ENCODE measurements at regions not wholly inside any gene's neighbourhood (a gene's known extent, or its start where the extent isn't known, plus 50 kb on each side); places are given as distances from the start of the nearest gene placed in this dataset.

- Histone ChIP-seq H3K9me3 (ENCODE audit: control insufficient read depth, insufficient read depth, low read length) (peaks cover 5% of the 10 kb centered on the region; the same call in 1 of the 2 replicates), H3K4me3 (ENCODE audit: low read depth, low read length) (no peak overlapping the region), H3K27ac (ENCODE audit: low read depth, low read length) (no peak overlapping the region), H3K27me3 (ENCODE audit: control insufficient read depth, insufficient read depth, low read length) (no peaks in the 10 kb centered on the region)
- POLR2A ChIA-PET: no interaction called here
- CTCF ChIA-PET: no interaction called here
- DNase-seq (ENCODE audit: low read depth, low spot score): no peak
- TF ChIP-seq, protein P1, sequence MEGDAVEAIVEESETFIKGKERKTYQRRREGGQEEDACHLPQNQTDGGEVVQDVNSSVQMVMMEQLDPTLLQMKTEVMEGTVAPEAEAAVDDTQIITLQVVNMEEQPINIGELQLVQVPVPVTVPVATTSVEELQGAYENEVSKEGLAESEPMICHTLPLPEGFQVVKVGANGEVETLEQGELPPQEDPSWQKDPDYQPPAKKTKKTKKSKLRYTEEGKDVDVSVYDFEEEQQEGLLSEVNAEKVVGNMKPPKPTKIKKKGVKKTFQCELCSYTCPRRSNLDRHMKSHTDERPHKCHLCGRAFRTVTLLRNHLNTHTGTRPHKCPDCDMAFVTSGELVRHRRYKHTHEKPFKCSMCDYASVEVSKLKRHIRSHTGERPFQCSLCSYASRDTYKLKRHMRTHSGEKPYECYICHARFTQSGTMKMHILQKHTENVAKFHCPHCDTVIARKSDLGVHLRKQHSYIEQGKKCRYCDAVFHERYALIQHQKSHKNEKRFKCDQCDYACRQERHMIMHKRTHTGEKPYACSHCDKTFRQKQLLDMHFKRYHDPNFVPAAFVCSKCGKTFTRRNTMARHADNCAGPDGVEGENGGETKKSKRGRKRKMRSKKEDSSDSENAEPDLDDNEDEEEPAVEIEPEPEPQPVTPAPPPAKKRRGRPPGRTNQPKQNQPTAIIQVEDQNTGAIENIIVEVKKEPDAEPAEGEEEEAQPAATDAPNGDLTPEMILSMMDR (IDR thresholded peaks at IDR 0.05; ENCODE audit: low read depth, low read length): no peak
These were observed 383.1 kb upstream of the LCORL start for GRCh38 chr4:18404642-18405041.

- H3K9me3 ChIP-seq (ENCODE audit: control insufficient read depth, insufficient read depth, low read length): peaks cover 5% of the 10 kb centered on the region; the same call in 1 of the 2 replicates
- TF ChIP-seq, protein P1 (IDR thresholded peaks at IDR 0.05; ENCODE audit: low read depth, low read length): no peak
- H3K27ac ChIP-seq (ENCODE audit: low read depth, low read length): no peak overlapping the region
- CTCF ChIA-PET: no interaction called here
- no peak overlapping the region for H3K4me3 ChIP-seq (ENCODE audit: low read depth, low read length)
- POLR2A ChIA-PET: no interaction called here
- H3K27me3 ChIP-seq (ENCODE audit: control insufficient read depth, insufficient read depth, low read length): no peaks in the 10 kb centered on the region
- DNase-seq (ENCODE audit: low read depth, low spot score): no peak
These were observed 381.8 kb upstream of the LCORL start for GRCh38 chr4:18403327-18403726.

- CTCF ChIA-PET: no interaction called here
- Histone ChIP-seq H3K27ac (ENCODE audit: low read depth, low read length) (no peak overlapping the region), H3K9me3 (ENCODE audit: control insufficient read depth, insufficient read depth, low read length) (peaks cover 5% of the 10 kb centered on the region; the same call in 1 of the 2 replicates), H3K4me3 (ENCODE audit: low read depth, low read length) (no peak overlapping the region), H3K27me3 (ENCODE audit: control insufficient read depth, insufficient read depth, low read length) (no peaks in the 10 kb centered on the region)
- no peak for DNase-seq (ENCODE audit: low read depth, low spot score)
- POLR2A ChIA-PET: no interaction called here
- TF ChIP-seq, protein P1 (IDR thresholded peaks at IDR 0.05; ENCODE audit: low read depth, low read length): no peak
These were observed 380.3 kb upstream of the LCORL start for GRCh38 chr4:18401868-18402267.

- H3K27ac ChIP-seq (ENCODE audit: low read depth, low read length): no peak overlapping the region
- ChIA-PET CTCF (no interaction called here), POLR2A (no interaction called here)
- peaks cover 2% of the 10 kb centered on the region; the same call in 1 of the 2 replicates for H3K9me3 ChIP-seq (ENCODE audit: control insufficient read depth, insufficient read depth, low read length)
- no peaks in the 10 kb centered on the region for H3K27me3 ChIP-seq (ENCODE audit: control insufficient read depth, insufficient read depth, low read length)
- no peak overlapping the region for H3K4me3 ChIP-seq (ENCODE audit: low read depth, low read length)
- no peak for DNase-seq (ENCODE audit: low read depth, low spot score)
- TF ChIP-seq, protein P1 (IDR thresholded peaks at IDR 0.05; ENCODE audit: low read depth, low read length): no peak
These were observed 379.9 kb upstream of the LCORL start for GRCh38 chr4:18401425-18401824.

DNA sequence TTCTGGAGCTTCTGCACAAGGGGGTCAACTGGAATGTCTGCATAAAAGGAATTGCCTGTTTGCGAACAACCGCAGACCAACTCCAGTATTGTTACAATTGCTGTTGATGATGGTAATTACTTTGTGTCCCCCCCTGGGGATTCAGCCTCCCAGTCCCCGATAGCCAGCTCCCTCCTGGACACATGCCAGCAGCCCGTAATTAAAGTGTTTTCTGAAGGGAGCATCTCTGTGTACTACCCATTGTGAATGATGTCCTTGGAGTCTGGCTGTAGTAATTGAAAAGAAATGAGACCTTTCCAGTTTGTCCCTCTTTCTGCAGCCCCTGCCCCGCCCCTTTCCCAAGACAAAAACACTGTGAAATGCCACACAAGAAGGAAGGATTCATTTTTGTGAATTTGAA is 377.1 kb upstream of the LCORL start:
- TF ChIP-seq, protein P1 (IDR thresholded peaks at IDR 0.05; ENCODE audit: low read depth, low read length): no peak
- Histone ChIP-seq H3K4me3 (ENCODE audit: low read depth, low read length) (no peak overlapping the region), H3K27me3 (ENCODE audit: control insufficient read depth, insufficient read depth, low read length) (no peaks in the 10 kb centered on the region), H3K9me3 (ENCODE audit: control insufficient read depth, insufficient read depth, low read length) (peaks cover 6% of the 10 kb centered on the region; the same call in 1 of the 2 replicates), H3K27ac (ENCODE audit: low read depth, low read length) (no peak overlapping the region)
- no peak for DNase-seq (ENCODE audit: low read depth, low spot score)
- ChIA-PET POLR2A (no interaction called here), CTCF (no interaction called here)
